Mesodermal cell (in vitro differentiated cells): ENCODE measurements at regions not wholly inside any gene's neighbourhood (a gene's known extent, or its start where the extent isn't known, plus 50 kb on each side); places are given as distances from the start of the nearest gene placed in this dataset.
A peak's percentile ranks its signal among the peaks of the same experiment; 100 is the strongest.

ENCODE experiments used
- H3K27ac ChIP-seq: 2 replicates; pipeline ENCODE4 v1.7.0; 2013; ENCODE audit warnings: mild to moderate bottlenecking, low read depth, low read length, moderate library complexity; ENCODE audit not compliant: severe bottlenecking
- H3K36me3 ChIP-seq: 2 replicates; pipeline ENCODE4 v1.7.1; 2013; ENCODE audit warnings: mild to moderate bottlenecking, low read length, moderate library complexity; ENCODE audit not compliant: control insufficient read depth, insufficient read depth
- H3K4me1 ChIP-seq: one replicate; pipeline ENCODE4 v1.7.1; 2013; ENCODE audit warnings: mild to moderate bottlenecking, low read length; ENCODE audit not compliant: insufficient read depth, control insufficient read depth, poor library complexity, severe bottlenecking
- H3K4me3 ChIP-seq: 2 replicates; pipeline ENCODE4 v1.7.0; 2013; ENCODE audit warnings: low read length, control low read depth, mild to moderate bottlenecking; ENCODE audit not compliant: insufficient read depth, poor library complexity, severe bottlenecking; ENCODE audit errors: extremely low read depth
- H3K9me3 ChIP-seq: 2 replicates; pipeline ENCODE4 v1.7.1; 2013; ENCODE audit warnings: mild to moderate bottlenecking, low read length, moderate library complexity; ENCODE audit not compliant: control insufficient read depth
- WGBS, 2 experiments: methylation state at CpG; one replicate each; pipeline ENCODE4 v1.1.5; 2013; ENCODE audit warnings: missing lambda C conversion rate in 2 of 2; ENCODE audit not compliant: insufficient coverage in 2 of 2; 5-methylcytosine and 5-hydroxymethylcytosine counted together

GRCh38 chr9:78383130-78383529 lies 86.2 kb downstream of the PSAT1 start:
- 90 to 94% methylated on average over 3 of the region's 3 CpGs for WGBS, 2 experiments
- Histone ChIP-seq H3K36me3 (no peaks in the 10 kb centered on the region), H3K4me1 (peaks cover 6% of the 10 kb centered on the region), H3K9me3 (no peaks in the 10 kb centered on the region), H3K4me3 (no peak overlapping the region), H3K27ac (no peak overlapping the region)

- no peak overlapping the region for H3K27ac ChIP-seq
- H3K4me1 ChIP-seq, result peaks cover 11% of the 10 kb centered on the region
- no peaks in the 10 kb centered on the region for H3K9me3 ChIP-seq
- no CpG with 5 or more reads among the region's 1 CpG for WGBS, 2 experiments
- no peaks in the 10 kb centered on the region for H3K36me3 ChIP-seq
- H3K4me3 ChIP-seq, result no peak overlapping the region
These were observed 89.4 kb downstream of the PSAT1 start for GRCh38 chr9:78386348-78386747.

GRCh38 chr9:78386773-78387172 lies 89.8 kb downstream of the PSAT1 start:
- H3K4me3 ChIP-seq, result no peak overlapping the region
- no peaks in the 10 kb centered on the region for H3K36me3 ChIP-seq
- H3K9me3 ChIP-seq, result no peaks in the 10 kb centered on the region
- H3K4me1 ChIP-seq, result peaks cover 11% of the 10 kb centered on the region
- no peak overlapping the region for H3K27ac ChIP-seq

- Histone ChIP-seq H3K4me3 (no peak overlapping the region), H3K9me3 (peaks cover 19% of the 10 kb centered on the region), H3K4me1 (peaks cover 28% of the 10 kb centered on the region), H3K36me3 (no peaks in the 10 kb centered on the region), H3K27ac (no peak overlapping the region)
- WGBS, 2 experiments, result 70 to 86% methylated on average over 1 of the region's 2 CpGs
These were observed 96.4 kb downstream of the PSAT1 start for GRCh38 chr9:78393340-78393739.

DNA sequence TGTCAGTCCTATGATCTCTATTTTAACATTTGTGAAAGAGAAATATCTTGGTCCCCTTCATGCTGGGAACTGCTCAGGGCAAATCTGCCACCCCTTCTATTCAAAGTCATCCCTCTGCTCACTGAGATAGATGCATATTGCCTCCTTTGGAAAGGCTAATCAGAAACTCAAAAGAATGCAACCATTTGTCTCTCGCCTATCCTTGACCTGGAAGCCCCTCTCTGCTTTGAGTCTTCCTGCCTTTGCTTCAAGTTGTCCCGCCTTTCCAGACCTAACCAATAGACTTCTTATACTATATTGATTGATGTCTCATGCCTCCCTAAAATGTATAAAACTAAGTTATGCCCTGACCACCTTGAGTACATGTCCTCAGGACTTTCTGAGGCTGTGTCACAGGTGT lies 97.0 kb downstream of the PSAT1 start:
- H3K4me3 ChIP-seq, result no peak overlapping the region
- H3K27ac ChIP-seq, result no peak overlapping the region
- H3K4me1 ChIP-seq, result peaks cover 28% of the 10 kb centered on the region
- WGBS, 2 experiments, result 90 to 100% methylated on average over 1 of the region's 2 CpGs
- peaks cover 19% of the 10 kb centered on the region for H3K9me3 ChIP-seq
- no peaks in the 10 kb centered on the region for H3K36me3 ChIP-seq

- Histone ChIP-seq H3K36me3 (no peaks in the 10 kb centered on the region), H3K9me3 (peaks cover 19% of the 10 kb centered on the region), H3K27ac (peak overlapping the region; percentile 93), H3K4me1 (peaks cover 23% of the 10 kb centered on the region), H3K4me3 (no peak overlapping the region)
- WGBS, 2 experiments, result 79 to 100% methylated on average over 1 to 2 of the region's 2 CpGs
These were observed 99.2 kb downstream of the PSAT1 start for GRCh38 chr9:78396087-78396486.

GRCh38 chr9:78397045-78397444 lies 100.1 kb downstream of the PSAT1 start:
- Histone ChIP-seq H3K4me1 (peaks cover 23% of the 10 kb centered on the region), H3K36me3 (no peaks in the 10 kb centered on the region), H3K27ac (peak overlapping the region; percentile 93), H3K9me3 (peaks cover 19% of the 10 kb centered on the region), H3K4me3 (no peak overlapping the region)
- WGBS, 2 experiments, result 33 to 46% methylated on average over 2 to 3 of the region's 5 CpGs

DNA sequence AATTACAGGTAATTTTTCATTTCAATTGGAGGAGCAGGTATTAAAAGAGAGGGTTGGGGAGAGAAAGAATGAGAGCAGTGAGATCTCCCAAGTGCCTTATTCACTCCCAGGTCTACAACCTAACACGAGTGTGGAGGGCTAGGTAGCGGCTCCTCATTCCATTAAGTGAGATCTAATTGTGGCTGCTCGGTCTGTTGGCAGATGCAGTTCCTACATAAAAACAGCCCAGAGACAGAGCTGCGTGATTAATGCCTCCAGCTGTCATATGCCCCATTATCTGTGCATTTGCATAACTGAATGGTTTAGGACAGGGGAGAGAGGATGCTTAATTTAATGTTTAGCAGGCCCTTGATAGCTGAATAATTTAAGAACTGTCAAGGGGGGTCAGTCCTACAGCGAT lies 100.5 kb downstream of the PSAT1 start:
- Histone ChIP-seq H3K4me1 (peaks cover 23% of the 10 kb centered on the region), H3K9me3 (peaks cover 19% of the 10 kb centered on the region), H3K36me3 (no peaks in the 10 kb centered on the region), H3K4me3 (no peak overlapping the region), H3K27ac (no peak overlapping the region)
- WGBS, 2 experiments, result 41 to 49% methylated on average over 3 to 4 of the region's 5 CpGs

DNA sequence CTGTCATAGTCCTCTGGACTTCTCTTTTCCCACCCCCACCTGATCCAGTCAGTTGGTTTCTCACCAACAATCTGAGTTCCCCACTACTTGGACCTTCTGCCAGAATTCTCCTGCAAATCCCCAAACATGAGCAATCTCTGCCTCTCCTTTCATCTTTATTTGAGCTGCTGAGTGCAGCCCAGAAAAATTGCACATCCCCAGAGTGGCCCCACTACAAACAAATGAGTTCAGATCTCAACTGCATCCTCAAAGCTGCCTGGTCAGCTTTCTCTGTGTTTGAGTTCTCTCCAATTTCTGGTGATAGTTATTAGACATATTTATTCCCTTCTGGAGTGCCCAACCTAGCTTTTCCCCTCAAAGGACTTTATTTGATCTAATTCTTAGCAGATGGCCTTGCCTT lies 102.2 kb downstream of the PSAT1 start:
- H3K4me3 ChIP-seq, result no peak overlapping the region
- H3K36me3 ChIP-seq, result no peaks in the 10 kb centered on the region
- H3K4me1 ChIP-seq, result peaks cover 23% of the 10 kb centered on the region
- H3K27ac ChIP-seq, result no peak overlapping the region
- H3K9me3 ChIP-seq, result peaks cover 13% of the 10 kb centered on the region

DNA sequence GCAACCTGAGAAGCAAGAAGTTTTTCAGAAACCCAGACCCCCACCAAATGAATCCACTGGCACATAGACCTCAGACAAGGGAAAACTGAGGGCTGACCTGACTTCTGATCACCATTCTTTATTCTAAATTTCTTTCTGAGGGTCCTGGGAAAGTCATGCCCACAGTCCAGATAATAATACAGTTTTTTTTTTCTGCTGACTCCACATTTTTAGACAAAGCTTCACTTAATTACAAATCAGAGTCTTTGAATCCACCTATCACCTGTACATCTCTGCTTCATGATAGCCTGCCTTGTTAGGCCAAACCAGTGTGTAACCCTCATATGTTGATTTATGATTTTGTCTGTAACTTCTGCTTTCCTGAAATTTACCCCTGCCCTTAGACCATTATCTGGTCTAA lies 103.6 kb downstream of the PSAT1 start:
- no peaks in the 10 kb centered on the region for H3K9me3 ChIP-seq
- H3K4me3 ChIP-seq, result no peak overlapping the region
- H3K27ac ChIP-seq, result no peak overlapping the region
- H3K4me1 ChIP-seq, result peaks cover 22% of the 10 kb centered on the region
- H3K36me3 ChIP-seq, result no peaks in the 10 kb centered on the region

DNA sequence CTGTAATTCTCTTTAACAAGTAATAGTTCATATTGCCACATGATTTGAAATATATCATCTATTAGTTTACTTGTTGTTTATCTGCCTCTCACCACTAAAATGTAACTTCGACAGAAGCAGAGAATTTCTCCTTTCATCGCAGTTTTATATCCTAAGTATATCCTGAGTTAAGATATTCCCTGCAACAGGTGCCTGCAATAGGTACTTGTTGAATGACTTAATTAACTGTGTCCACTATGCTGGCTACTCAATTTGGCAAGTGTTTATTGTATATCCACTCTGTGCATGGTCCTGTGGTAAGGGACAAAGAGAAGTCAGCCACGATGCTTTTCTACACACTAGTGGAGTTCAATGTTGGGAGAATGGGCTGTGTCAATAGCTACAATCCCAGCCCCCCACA lies 108.5 kb downstream of the PSAT1 start:
- Histone ChIP-seq H3K4me1 (no peaks in the 10 kb centered on the region), H3K36me3 (no peaks in the 10 kb centered on the region), H3K9me3 (no peaks in the 10 kb centered on the region), H3K4me3 (no peak overlapping the region), H3K27ac (no peak overlapping the region)
- WGBS, 2 experiments, result no CpG with 5 or more reads among the region's 3 CpGs

GRCh38 chr9:78406146-78406545 lies 109.2 kb downstream of the PSAT1 start:
- no CpG with 5 or more reads among the region's 1 CpG for WGBS, 2 experiments
- H3K4me1 ChIP-seq, result no peaks in the 10 kb centered on the region

More at GRCh38 chr9:78406146-78406545, 109.2 kb downstream of the PSAT1 start:
- Histone ChIP-seq H3K9me3 (no peaks in the 10 kb centered on the region), H3K4me3 (no peak overlapping the region), H3K36me3 (no peaks in the 10 kb centered on the region), H3K27ac (no peak overlapping the region)
